Jurkat, Clone E6-1 (cell line): ENCODE measurements at regions not wholly inside any gene's neighbourhood (a gene's known extent, or its start where the extent isn't known, plus 50 kb on each side); places are given as distances from the start of the nearest gene placed in this dataset.

Experiments used
- DNase-seq: peaks from one replicate; pipeline ENCODE4 v3.0.0-alpha.2; 2011; ENCODE audit warnings: low read depth, low spot score
- H3K4me3 ChIP-seq: 2 replicates; pipeline ENCODE4 v1.5.1; 2011; ENCODE audit warnings: mild to moderate bottlenecking, low read length, control low read depth, moderate library complexity

DNA sequence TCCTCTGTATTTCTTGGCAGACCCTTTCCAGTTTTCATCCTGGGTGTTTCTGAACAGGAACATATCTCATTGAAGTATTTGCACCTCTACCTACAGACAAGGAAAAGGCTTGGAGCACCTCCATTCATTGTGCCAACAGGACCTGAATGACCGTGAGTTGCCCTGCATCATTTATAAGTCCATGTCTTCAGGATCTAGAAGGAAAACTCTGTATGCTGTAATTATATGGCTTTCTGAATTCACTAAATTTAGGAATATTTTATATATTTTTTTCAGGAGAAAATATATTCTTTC, 402.3 kb upstream of the SLC14A2 start:
- no peak for DNase-seq
- H3K4me3 ChIP-seq: no peak overlapping the region

DNA sequence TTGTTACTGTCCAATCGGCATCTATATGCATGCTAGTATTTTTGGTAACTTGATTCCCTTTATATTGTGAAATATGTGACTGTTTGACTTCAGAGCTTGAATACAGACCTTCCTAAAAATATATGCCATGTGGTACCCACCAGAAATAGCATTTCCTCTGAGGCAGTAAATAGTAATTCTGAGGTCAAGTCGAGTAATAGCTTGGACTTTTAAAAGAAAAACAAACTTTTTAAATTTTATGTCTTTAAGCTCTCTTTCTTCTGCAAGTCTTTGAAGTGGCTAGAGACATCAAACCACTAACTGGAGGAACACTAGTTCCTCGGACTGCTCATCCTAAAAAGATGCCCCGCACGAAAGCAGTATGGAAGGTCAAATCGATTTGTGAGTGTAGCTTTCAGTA, 396.8 kb upstream of the SLC14A2 start:
- no peak for DNase-seq
- H3K4me3 ChIP-seq: no peak overlapping the region

DNA sequence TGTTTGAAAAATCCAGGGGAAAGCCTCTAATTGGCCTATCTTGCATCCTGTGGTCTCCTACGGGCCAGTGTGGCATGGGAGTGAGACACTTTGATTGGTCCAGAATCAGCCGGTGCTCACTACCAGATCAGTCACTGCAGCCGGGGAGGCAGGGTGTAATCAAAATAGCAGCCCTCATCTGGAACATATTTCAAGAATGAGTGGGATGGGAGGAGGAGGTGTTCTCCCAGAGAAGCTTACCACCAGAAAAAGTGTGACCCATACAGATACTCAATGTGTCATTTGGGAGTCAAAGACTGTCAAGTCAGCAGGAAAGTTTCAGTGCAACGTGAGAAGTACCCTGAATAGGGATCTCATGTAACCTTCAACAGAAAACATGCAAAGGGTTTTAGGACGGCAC, 393.9 kb upstream of the SLC14A2 start:
- no peak overlapping the region for H3K4me3 ChIP-seq
- no peak for DNase-seq

DNA sequence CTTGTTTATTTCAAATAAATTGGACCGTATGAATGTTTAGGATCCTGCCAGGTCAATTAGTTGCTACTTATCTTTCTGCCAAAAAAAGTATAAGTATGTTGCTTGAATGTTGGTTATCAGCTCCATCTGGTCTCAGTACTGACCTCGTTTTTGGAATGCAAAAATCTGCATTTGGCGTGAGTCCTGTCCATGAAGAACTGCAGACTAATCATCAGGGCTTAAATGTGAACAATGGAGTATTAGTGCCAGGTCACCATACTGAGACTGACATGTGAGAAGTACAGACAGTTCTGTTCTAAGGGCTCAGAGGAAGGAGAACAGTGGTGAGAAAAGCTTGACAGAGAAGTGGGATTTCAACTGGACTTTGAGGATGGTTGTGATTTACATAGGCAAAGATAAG, 393.1 kb upstream of the SLC14A2 start:
- no peak overlapping the region for H3K4me3 ChIP-seq
- no peak for DNase-seq

DNA sequence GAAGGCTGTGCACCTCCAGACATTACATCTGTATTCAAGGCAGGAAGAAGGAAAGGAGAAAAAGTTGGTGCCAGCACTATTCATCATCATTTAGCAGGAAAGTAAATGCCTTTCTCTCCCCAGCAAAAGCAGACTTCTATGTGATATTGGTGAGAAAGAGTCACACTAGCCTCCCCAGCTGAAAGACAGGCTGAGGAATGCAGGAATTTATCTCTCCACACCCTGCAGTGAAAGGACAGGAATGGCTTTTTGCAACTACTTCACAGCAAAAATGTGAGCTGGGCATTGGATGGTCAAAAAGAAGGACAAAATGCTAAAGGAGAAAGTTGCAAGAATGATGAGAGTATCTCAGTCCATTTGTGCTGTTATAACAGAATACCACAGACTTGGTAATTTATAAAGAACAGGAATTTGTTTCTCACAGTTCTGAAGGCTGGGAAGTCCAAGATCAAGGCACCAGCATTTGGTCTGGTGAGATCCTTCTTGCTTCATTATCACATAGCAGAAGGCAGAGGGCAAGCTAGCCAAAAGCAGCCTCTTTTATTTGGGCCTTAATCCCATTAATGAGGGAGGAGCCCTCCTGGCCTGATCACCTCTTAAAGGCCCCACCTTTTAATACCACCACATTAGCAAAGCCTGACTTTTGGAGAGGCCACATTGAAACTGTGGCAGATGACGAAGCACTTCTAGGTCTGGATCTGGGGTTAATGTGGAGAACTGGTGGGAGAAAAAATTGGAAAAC, 388.1 kb upstream of the SLC14A2 start:
- no peak overlapping the region for H3K4me3 ChIP-seq
- no peak for DNase-seq

DNA sequence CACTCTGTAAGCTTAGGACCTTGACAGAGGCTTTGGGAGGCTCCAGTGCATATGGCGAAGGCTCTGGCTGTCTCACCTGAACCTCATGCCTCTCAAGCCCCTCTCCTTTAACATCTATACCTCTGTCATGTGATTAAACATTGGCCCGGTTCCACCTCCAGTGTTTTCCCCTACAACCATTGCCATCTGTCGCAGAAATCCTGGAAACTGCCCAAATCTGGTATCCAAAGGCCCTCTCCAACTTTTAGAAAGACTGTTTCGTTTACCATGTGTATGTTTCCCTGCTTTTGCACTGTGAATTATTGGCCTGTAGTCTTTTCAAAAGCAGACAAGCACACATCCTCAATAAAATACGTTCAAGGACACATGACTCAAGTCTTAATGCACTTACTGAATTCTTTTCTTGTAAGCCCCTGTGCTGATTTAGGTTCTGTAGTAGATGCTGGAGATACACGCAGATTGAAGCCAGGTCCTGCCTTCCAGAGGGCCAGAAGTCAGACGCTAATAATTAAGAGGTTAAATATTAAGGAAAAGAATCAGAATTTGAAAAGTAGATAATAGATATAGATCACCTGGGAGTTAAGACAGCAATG, 386.4 kb upstream of the SLC14A2 start:
- no peak for DNase-seq
- no peak overlapping the region for H3K4me3 ChIP-seq

DNA sequence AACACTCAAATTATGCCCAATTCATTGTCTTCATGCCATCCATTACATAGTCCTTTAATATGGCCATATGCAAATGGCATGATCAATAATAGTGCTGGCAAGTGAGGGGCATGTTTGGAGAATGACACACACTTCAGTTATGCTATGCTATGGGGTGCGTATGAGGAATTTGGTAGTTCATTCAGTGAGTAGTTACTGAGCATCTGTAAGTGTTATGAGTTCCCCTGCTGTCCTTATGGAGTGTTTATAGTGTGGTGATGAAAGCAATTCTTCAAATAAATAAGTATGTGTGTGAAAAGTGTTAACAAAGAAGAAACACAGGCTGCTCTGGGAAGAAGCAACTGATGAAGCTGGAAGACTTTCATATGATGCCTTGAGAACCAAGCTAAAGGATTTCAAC, 383.7 kb upstream of the SLC14A2 start:
- H3K4me3 ChIP-seq: no peak overlapping the region
- no peak for DNase-seq

DNA sequence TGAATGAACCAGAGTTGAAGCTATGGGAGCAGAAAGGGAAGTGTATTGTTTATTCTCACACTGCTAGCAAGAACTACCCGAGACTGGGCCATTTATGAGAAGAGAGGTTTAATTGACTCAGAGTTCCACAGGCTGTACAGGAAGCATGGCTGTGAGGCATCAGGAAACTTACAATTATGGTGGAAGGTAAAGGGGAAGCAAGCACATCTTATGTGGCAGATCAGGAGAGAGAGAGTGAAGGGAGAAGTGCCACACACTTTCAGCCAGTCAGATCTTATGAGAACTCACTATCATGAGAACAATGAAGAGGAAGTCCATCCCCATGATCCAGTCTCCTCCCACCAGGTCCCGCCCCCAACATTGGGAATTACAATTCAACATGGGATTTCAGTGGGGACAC, 383.2 kb upstream of the SLC14A2 start:
- no peak for DNase-seq
- no peak overlapping the region for H3K4me3 ChIP-seq

DNA sequence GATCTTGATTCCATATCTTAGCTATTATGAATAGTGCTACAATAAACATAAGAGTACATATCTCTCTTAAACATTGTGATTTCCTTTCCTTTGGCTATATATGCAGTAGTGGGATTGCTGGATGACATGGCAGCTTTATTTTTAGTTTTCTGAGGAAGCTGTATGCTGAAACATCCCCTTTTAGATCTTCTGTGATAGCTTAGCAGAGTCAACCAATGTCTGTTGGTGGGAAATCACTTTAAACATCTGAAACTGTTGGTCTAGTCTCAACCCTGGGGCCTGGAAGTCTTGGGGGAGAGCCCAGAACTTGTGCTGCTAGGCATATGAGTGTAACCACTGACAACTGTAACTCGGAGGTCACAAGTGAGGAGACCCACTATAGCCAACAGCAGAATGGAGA, 378.6 kb upstream of the SLC14A2 start:
- H3K4me3 ChIP-seq: no peak overlapping the region
- no peak for DNase-seq

DNA sequence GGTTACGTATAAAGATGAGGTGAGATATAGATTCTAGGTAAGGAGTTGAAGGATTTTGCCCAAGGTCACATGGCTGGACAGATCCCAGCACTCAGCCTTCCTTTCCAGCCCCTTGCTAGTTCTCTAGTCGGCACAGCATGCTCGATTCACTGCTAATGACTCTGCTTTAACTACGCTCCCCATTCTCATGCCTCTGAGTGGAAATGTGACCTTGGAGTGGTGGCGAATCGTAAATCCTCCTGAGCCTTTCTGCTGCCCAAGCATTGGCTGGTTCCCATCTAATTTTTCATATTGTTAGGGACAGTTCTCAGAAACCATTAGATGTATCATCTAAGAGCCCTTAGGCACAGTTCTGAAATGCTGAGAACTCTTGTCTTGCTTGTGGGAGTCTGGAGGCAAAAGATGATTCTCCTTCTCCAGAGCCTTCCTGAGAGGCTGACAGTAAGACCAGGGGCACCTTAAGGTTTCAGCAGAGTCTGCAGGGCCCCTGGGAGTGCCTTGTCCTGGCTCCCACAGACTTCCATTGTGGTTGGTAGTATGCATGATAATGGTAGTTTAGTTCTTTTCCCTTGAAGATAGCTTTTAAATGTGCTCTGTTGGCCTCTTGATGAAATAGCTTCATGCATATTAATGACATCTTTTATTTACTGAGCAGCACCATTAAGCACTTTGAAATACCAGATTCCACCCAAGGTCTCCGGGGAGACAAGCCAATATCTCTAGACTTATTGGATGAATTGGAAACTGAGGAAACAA, 377.8 kb upstream of the SLC14A2 start:
- DNase-seq: no peak
- no peak overlapping the region for H3K4me3 ChIP-seq

DNA sequence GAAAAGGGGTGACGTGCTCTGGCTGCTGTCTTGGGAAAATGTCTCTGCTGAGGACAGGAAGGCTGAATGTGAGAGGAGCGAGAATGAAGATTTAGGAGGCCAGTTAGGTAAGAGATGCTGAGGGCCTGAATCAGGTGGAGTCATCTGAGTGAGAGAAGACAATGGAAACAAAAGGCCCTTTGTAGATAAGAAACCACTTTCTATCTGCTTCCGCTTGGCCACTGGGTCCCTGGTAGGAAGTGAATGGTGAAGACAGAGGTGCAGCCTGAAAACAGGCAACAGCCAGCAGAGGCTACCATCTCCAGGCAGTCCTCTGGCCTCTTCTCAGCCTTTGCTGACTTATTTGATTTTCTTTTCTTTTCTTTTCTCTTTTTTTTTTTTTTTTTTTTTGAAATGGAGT, 374.0 kb upstream of the SLC14A2 start:
- H3K4me3 ChIP-seq: no peak overlapping the region
- DNase-seq: peak; percentile 11

DNA sequence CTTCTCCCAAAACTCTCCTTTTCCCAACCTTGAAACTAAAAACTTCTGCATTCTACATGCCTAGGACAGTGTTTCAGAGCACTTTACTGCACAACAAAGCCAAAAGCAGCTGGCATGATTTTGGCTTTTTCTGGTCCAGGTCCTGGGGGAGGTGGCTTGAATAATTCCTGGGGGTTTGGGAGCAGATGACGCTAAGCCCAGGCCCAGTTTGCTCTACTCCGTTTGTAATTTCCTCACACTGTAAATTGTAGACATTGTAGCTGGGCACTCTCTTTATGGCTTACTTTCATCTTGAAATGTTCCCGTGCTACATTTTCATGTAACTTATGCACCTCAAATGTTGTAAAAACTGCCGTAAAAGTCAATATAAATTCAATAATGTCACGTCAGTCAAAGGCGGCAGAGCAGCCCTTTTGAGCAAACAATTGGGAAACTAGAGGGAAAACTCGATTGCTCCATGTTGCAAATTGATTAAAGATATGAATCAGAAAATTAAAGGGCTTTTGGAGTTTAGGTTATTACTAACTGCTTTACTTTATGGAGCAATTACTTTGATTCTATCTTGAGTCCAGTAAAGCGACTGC, 373.2 kb upstream of the SLC14A2 start:
- no peak overlapping the region for H3K4me3 ChIP-seq
- DNase-seq: no peak

DNA sequence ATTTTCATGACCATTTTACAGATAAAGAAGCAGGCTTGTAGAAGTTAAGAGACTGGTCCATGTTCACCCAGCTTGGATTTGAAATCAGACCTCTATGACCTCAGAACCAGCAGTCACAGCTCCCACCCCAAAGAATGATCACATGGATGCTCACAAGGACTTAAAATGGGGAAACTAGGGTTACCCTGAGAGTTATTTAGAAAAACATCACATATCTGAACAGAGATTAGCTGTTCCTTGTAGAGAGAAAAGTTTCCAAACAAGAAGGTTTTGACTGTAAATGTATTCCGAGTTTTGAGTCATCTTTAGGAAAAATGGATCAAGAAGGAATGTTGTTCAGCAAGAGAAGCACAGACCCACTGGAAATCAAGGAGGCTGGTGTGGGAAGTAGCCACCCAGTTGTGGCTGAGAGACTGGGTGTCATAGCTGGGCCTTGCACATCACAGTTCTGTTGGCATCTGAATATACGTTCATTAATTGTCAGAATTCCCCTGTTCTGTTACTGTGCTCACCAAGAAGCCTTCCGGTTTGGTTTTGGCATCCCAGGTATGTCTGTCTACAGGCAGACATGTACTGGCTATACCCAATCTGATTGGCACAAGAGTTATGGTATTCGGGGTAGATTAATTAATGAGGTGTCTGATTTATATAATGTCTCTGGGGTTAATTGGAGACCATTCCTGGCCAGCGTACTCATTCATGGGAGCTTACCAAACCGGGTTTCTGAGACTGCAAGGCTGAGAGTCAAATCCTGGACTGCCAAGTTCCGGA, 371.8 kb upstream of the SLC14A2 start:
- H3K4me3 ChIP-seq: no peak overlapping the region
- no peak for DNase-seq

DNA sequence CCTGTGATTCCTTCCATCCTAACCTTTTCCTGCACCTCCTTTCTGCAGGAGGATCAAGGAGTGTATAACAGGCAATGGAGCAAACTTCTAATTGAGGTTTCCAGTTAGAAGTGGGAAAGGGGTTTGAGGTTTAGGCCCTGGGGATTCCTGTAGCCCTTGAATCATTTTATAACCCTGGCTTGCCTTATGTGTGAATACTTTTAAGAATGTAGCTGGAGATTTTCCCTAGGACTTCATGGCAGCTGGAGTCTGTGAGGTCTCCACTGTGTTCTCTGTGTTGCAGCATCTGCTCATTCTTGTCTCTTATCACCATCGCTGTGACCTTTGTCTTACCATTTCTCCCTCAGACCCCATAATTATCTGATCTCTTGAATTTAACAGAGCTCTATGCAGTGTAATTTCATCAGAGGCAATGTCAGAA, 370.2 kb upstream of the SLC14A2 start:
- DNase-seq: no peak

DNA sequence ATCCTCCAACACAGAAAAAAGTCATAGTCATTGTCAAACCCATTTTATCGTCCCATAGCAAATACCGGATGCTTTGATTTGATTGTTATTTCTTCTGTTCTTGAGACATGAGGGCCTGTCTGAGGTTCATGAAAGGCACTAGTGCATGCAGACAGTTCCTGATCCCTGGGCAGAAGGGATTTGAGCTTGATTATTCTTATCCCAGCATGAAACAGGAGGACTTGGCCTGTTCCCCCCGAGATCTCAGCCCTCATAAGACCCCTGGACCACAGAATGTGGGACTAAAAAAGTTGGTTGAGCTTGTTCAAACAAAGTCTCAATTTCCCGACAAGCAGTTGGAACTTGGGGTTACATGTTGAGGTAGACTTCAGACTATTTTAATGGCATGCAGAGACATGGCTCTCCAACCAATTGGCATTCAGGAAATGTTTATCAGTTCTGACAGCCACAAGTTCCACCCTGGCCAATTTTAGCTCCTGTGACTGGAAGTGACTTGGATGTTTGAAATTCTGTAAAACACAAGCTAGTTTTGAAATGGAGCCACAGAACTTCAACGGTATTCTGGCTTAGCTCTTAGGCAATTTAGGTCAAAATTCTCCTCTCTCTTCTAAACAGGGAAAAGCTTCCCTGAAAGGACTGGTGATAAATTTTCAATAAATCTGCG, 366.9 kb upstream of the SLC14A2 start:
- no peak overlapping the region for H3K4me3 ChIP-seq
- no peak for DNase-seq

More for the DNA sequence above, 370.2 kb upstream of the SLC14A2 start:
- H3K4me3 ChIP-seq: no peak overlapping the region

DNA sequence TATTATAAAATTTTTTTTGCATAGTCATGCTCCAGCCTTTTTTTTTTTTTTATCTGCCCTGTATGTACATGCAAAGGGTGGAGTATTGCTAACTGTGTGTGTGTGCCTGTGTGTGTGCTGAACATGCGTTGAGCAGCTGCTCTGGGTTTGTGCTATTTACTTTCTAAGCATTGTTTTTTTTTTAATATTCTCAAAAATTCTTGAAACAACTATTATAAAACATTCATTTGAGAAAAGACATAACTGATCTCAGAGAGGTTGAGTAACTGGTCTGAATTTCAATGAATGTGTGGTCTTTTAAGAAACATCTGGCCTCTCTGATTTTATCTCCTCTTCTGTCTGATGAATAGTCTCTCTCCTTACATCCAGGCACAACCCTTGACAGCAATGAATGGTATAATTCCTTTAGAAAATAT, 366.0 kb upstream of the SLC14A2 start:
- no peak overlapping the region for H3K4me3 ChIP-seq
- no peak for DNase-seq

DNA sequence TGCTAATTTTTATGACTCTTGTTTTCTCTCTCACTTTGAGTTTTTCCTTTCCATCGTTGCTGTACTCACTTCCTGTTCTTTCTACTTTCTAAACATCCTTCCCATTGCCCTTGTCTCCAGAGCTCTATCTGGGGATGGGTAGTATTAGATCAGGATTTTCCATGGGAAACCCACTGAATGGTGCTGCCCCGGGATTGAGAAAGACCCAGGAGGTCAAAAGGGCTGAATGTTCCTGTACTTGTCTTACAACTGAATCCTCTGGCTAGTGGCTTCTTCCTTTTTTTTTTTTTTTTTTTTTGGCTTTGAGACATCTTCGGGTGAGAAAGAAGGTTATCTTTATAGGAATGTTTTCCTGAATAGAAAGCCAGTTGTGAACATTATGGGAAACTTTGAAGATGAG, 364.8 kb upstream of the SLC14A2 start:
- DNase-seq: no peak
- H3K4me3 ChIP-seq: no peak overlapping the region

DNA sequence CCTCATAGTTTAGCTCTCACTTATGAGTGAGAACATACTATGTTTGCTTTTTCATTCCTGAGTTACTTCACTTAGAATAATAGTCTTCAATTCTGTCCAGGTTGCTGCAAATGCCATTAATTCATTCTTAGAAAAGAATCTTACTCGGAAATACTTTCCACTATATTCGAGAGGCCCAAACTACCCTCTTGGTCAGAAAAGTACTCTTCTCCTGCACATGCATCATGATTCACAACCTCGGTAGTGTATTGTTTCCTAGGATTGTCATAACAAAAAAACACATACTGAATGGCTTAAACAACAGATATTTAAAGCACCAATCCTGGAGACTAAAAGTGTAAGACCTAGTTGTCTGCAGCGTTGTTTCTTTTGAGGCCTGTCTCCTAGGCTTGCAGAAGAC, 364.0 kb upstream of the SLC14A2 start:
- no peak overlapping the region for H3K4me3 ChIP-seq

DNA sequence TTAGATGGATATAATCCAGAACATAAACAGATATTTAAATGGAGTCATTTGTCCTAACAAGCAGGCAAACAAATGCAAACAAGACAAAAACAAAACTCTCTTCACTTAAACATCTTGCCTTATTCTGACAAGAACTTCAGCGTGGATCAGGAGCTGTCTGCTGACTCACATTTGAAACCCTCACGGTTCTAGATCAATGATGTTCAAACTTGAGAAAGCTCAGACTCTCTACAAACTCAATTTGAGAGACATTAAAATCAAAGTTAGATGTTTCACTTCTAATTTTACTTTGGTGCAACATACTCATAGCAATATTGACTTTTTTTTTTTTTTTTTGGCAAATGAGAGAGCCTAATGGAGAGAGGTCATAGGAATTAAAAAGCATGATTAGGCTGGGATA, 362.8 kb upstream of the SLC14A2 start:
- DNase-seq: no peak
- no peak overlapping the region for H3K4me3 ChIP-seq

More for the DNA sequence above, 364.0 kb upstream of the SLC14A2 start:
- no peak for DNase-seq
